Mesothelial cell of epicardium (in vitro differentiated cells): ENCODE measurements at regions not wholly inside any gene's neighbourhood (a gene's known extent, or its start where the extent isn't known, plus 50 kb on each side); places are given as distances from the start of the nearest gene placed in this dataset.

Source experiments
- DNase-seq, 2 experiments: peaks; one replicate each; pipeline ENCODE4 v3.0.0; 2021; ENCODE audit warnings: low spot score in 2 of 2; ENCODE audit not compliant: unreplicated experiment in 2 of 2
- H3K27ac Mint-ChIP-seq: 2 replicates; pipeline ENCODE4 v1.8.0; 2021; ENCODE audit warnings: mixed read lengths
- H3K27me3 Mint-ChIP-seq: 2 replicates; pipeline ENCODE4 v1.8.0; 2021; ENCODE audit warnings: low read depth, mixed read lengths
- H3K36me3 Mint-ChIP-seq: 2 replicates; pipeline ENCODE4 v1.8.0; 2021; ENCODE audit warnings: mixed read lengths
- H3K4me1 Mint-ChIP-seq: 2 replicates; pipeline ENCODE4 v1.8.0; 2021; ENCODE audit warnings: mixed read lengths
- H3K4me3 Mint-ChIP-seq: 2 replicates; pipeline ENCODE4 v1.8.0; 2021; ENCODE audit warnings: mild to moderate bottlenecking, moderate library complexity, mixed read lengths
- H3K9me3 Mint-ChIP-seq: 2 replicates; pipeline ENCODE4 v1.8.0; 2021; ENCODE audit warnings: mixed read lengths
- CTCF ChIP-seq: fragments of 200-600 bp; sonication (generic); IDR thresholded peaks from one replicate; pipeline ENCODE4 v1.5.0; 2021; ENCODE audit warnings: antibody characterized with exemption; ENCODE audit not compliant: unreplicated experiment

- Mint-ChIP-seq H3K36me3 (peaks cover 15% of the 10 kb centered on the region), H3K4me1 (no peaks in the 10 kb centered on the region), H3K27me3 (peaks cover 1% of the 10 kb centered on the region), H3K4me3 (no peak overlapping the region), H3K9me3 (peaks cover 69% of the 10 kb centered on the region), H3K27ac (no peak overlapping the region)
- no peak for DNase-seq
- TF ChIP-seq CTCF, result no peak
Observed at GRCh38 chr2:220410296-220410695, 782.9 kb downstream of the SLC4A3 start.

DNA sequence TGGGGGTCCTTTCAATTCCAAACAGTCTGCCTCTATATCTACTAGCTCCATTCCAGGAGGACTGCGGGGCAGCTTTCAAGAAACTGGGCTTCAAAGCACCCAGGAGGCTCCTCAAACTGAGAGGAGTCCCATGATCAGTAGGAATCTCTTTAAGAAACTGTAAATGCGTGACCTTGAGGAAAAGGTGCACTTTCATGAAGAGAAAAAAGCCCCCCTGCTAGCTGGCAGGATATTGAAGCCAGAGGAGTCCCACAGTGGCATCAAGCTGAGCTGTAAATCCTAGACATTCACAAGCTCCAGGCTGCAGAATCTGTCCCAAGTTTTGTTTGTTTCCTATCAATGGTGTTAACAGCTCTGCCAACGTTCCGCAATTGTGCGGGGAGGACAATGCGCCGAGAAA, 790.1 kb downstream of the SLC4A3 start:
- H3K27ac Mint-ChIP-seq, result no peak overlapping the region

DNA sequence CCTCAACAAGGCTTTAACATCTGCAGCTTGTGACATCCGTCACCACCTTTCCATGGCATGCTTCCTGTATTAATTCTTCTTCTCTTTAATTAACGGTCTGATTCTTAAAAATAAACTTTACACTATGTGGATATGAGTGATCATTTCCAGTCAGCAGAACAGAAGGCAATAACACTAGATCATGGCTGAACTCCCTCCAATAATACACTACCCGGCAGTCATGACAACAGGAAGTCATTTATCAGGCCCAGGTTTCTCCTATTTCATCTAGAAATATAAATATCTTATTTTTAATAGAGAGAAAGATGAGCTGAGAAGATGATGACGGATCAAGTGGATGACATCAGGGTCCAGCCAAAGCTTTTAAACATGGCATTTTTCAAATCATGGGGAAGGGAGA, 792.2 kb downstream of the SLC4A3 start:
- Mint-ChIP-seq H3K4me1 (peaks cover 6% of the 10 kb centered on the region), H3K27ac (no peak overlapping the region), H3K9me3 (peaks cover 15% of the 10 kb centered on the region), H3K4me3 (no peak overlapping the region), H3K36me3 (no peaks in the 10 kb centered on the region), H3K27me3 (peaks cover 16% of the 10 kb centered on the region)
- no peak for DNase-seq
- no peak for TF ChIP-seq CTCF

More for the DNA sequence above, 790.1 kb downstream of the SLC4A3 start:
- peaks cover 6% of the 10 kb centered on the region for H3K4me1 Mint-ChIP-seq
- no peak for TF ChIP-seq CTCF
- DNase-seq, result no peak
- H3K36me3 Mint-ChIP-seq, result peaks cover 2% of the 10 kb centered on the region
- H3K4me3 Mint-ChIP-seq, result no peak overlapping the region
- peaks cover 17% of the 10 kb centered on the region for H3K27me3 Mint-ChIP-seq
- H3K9me3 Mint-ChIP-seq, result peaks cover 16% of the 10 kb centered on the region

DNA sequence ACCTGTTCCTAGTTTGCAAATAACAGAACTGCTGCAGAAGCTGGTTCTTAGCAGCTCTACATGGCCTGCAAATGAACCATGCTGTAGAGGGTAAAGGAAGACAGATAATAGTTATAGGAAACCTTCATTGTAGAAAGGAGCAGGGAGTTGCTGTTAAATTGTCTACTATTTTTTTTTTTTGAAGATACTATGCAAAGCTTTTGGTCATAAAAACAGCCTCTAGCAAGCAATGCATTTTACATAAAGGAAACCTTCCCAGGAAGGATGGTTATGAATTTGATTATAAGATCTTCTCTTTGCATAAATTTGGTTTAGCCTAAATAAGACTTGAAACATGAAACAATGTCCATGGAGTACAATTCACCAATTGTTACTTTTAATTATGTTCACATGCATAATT, 793.4 kb downstream of the SLC4A3 start:
- no peak overlapping the region for H3K27ac Mint-ChIP-seq
- no peaks in the 10 kb centered on the region for H3K36me3 Mint-ChIP-seq
- DNase-seq, result no peak
- H3K9me3 Mint-ChIP-seq, result peaks cover 15% of the 10 kb centered on the region
- peaks cover 6% of the 10 kb centered on the region for H3K4me1 Mint-ChIP-seq
- peaks cover 16% of the 10 kb centered on the region for H3K27me3 Mint-ChIP-seq
- TF ChIP-seq CTCF, result no peak
- H3K4me3 Mint-ChIP-seq, result no peak overlapping the region

GRCh38 chr2:220422676-220423075, 795.2 kb downstream of the SLC4A3 start:
- peaks cover 15% of the 10 kb centered on the region for H3K9me3 Mint-ChIP-seq
- H3K36me3 Mint-ChIP-seq, result no peaks in the 10 kb centered on the region
- peaks cover 6% of the 10 kb centered on the region for H3K4me1 Mint-ChIP-seq
- no peak overlapping the region for H3K27ac Mint-ChIP-seq
- no peak for TF ChIP-seq CTCF
- H3K27me3 Mint-ChIP-seq, result peaks cover 6% of the 10 kb centered on the region
- no peak for DNase-seq
- H3K4me3 Mint-ChIP-seq, result no peak overlapping the region

DNA sequence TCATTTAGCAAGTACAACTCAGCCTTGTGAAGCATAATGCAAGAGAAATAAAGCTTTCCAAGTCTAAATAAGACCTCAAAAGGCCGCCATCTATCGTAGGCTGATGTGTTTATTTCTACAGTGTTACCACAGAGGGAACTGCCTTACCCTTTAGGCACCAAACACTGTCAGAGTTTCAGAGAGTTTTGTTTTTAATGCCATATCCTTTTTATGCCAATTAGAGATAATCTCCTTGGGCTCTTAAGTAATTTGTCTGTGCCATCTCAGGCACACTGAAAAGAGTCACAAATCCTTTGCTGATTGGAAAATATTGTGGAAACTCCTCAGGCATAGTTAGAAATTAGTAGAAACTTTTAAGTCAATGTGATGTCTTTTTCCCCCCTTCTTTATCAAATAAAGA, 797.1 kb downstream of the SLC4A3 start:
- H3K27me3 Mint-ChIP-seq, result no peaks in the 10 kb centered on the region
- H3K9me3 Mint-ChIP-seq, result peaks cover 15% of the 10 kb centered on the region
- no peak for TF ChIP-seq CTCF
- no peak for DNase-seq
- no peaks in the 10 kb centered on the region for H3K36me3 Mint-ChIP-seq
- H3K4me3 Mint-ChIP-seq, result no peak overlapping the region
- no peak overlapping the region for H3K27ac Mint-ChIP-seq
- peaks cover 3% of the 10 kb centered on the region for H3K4me1 Mint-ChIP-seq
